ENCODE measurements at regions not wholly inside any gene's neighbourhood (a gene's known extent, or its start where the extent isn't known, plus 50 kb on each side); places are given as distances from the start of the nearest gene placed in this dataset.

- Histone ChIP-seq H3K4me3 (replicated peaks in 1 of 3; ENCODE audit: insufficient read depth in 1 of 3, low read depth in 2 of 3, low read length in 3 of 3) (no peak overlapping the region), H3K4me2 (ENCODE audit: low read depth, low read length) (no peak overlapping the region), H3K9ac (ENCODE audit: insufficient read depth, low read depth, low read length) (no peak overlapping the region), H4K20me1 (ENCODE audit: insufficient read depth, low read length) (no peaks in the 10 kb centered on the region), H3K79me2 (ENCODE audit: insufficient read depth, low read length) (no peaks in the 10 kb centered on the region), H3K36me3 (replicated peaks in 1 of 2; ENCODE audit: control insufficient read depth in 1 of 2, insufficient read depth in 2 of 2, low read length in 2 of 2) (no peaks in the 10 kb centered on the region), H2AFZ (ENCODE audit: low read length) (no peak overlapping the region), H3K4me1 (ENCODE audit: insufficient read depth, low read length) (0 out of 2 replicates have a peak, but pooled peaks cover 7% of the 10 kb centered on the region), H3K9me3 (ENCODE audit: low read length) (no peaks in the 10 kb centered on the region), H3K27ac (ENCODE audit: extremely low read length, insufficient read depth, low read length) (no peak overlapping the region), H3K27me3 (ENCODE audit: control insufficient read depth in 1 of 2, insufficient read depth in 2 of 2, low read length in 2 of 2) (no peaks in the 10 kb centered on the region)
- WGBS (ENCODE audit: low lambda C conversion rate) = 55% methylated on average over 2 of the region's 2 CpGs
- CTCF ChIA-PET (ENCODE audit: low intra/inter-chr PET ratio, low total read pairs) = no interaction called here
- TF ChIP-seq ISL2 (CRISPR knock-in tag; IDR thresholded peaks at IDR 0.05) (no peak), DNMT1 (CRISPR knock-in tag; IDR thresholded peaks at IDR 0.05) (no peak), ZNF775 (CRISPR knock-in tag; IDR thresholded peaks at IDR 0.05; ENCODE audit: borderline replicate concordance) (no peak), HNRNPL (IDR thresholded peaks at IDR 0.05; ENCODE audit: low read depth, low read length) (no peak), ZMAT3 (CRISPR knock-in tag; conservative IDR thresholded peaks at IDR 0.05) (no peak), SCMH1 (CRISPR knock-in tag; IDR thresholded peaks at IDR 0.05; ENCODE audit: borderline replicate concordance) (no peak), GATA4 (IDR thresholded peaks at IDR 0.05; ENCODE audit: borderline replicate concordance, low read depth) (no peak), GATAD1 (CRISPR knock-in tag; IDR thresholded peaks at IDR 0.05) (no peak), SKI (IDR thresholded peaks at IDR 0.05; ENCODE audit: partially characterized antibody) (no peak), NFE2 (CRISPR knock-in tag; IDR thresholded peaks at IDR 0.05) (no peak), CBX5 (CRISPR knock-in tag; IDR thresholded peaks at IDR 0.05; ENCODE audit: borderline replicate concordance) (no peak), SP1 (IDR thresholded peaks at IDR 0.05) (no peak), SP1 (CRISPR knock-in tag; IDR thresholded peaks at IDR 0.05) (no peak), NRL (CRISPR knock-in tag; IDR thresholded peaks at IDR 0.05; ENCODE audit: borderline replicate concordance) (no peak), ZNF660 (CRISPR knock-in tag; IDR thresholded peaks at IDR 0.05; ENCODE audit: borderline replicate concordance, low read depth) (no peak), SP2 (CRISPR knock-in tag; IDR thresholded peaks at IDR 0.05) (no peak), AFF4 (CRISPR knock-in tag; IDR thresholded peaks at IDR 0.05) (no peak), KAT2B (IDR thresholded peaks at IDR 0.05; ENCODE audit: borderline replicate concordance, low read depth, low read length) (no peak)
- in situ Hi-C loops (cut with HindIII; ENCODE audit: extremely low pct_ligation_motif_present, low pct_unique_long_range_greater_than_20kb) = no loop called here
- ATAC-seq = no peak
- no peak for DNase-seq (ENCODE audit: low spot score)
- POLR2A ChIA-PET = no interaction called here
- no peak for FAIRE-seq
- intact Hi-C loops (cut with micrococcal nuclease; ENCODE audit: unreplicated experiment) = no loop called here
- BruUV-seq (replicated peaks) = no TSS peak
These were observed 54.4 kb downstream of the PABIR2 start for GRCh38 chrX:134742573-134742972.
